H1 (cell line): ENCODE measurements at regions not wholly inside any gene's neighbourhood (a gene's known extent, or its start where the extent isn't known, plus 50 kb on each side); places are given as distances from the start of the nearest gene placed in this dataset.

Experiments
- BRCA1 ChIP-seq: IDR thresholded peaks from 2 replicates; pipeline ENCODE4 v1.6.1; 2012; ENCODE audit warnings: low read depth, low read length, improper control_type of control experiment
- CEBPB ChIP-seq: IDR thresholded peaks from 2 replicates; pipeline ENCODE4 v1.6.1; 2012; ENCODE audit warnings: low read depth, low read length
- CHD7 ChIP-seq: fragments of 300-600 bp; sonication (generic); IDR thresholded peaks from 2 replicates; pipeline ENCODE4 v1.7.1; 2012; ENCODE audit warnings: low read length, moderate library complexity, mild to moderate bottlenecking, inconsistent platforms; ENCODE audit not compliant: insufficient replicate concordance
- JUN ChIP-seq: IDR thresholded peaks from 2 replicates; pipeline ENCODE4 v1.6.1; 2011; ENCODE audit warnings: low read depth, mild to moderate bottlenecking, improper control_type of control experiment, low read length
- KDM4A ChIP-seq: IDR thresholded peaks from one replicate; pipeline ENCODE4 v1.7.1; 2012; ENCODE audit warnings: low read depth, mild to moderate bottlenecking, moderate library complexity, low read length, inconsistent platforms; ENCODE audit not compliant: severe bottlenecking
- RBBP5 ChIP-seq: IDR thresholded peaks from 2 replicates; pipeline ENCODE4 v1.7.1; 2012; ENCODE audit warnings: low read depth, mild to moderate bottlenecking, inconsistent platforms, low read length, moderate library complexity, borderline replicate concordance
- SP2 ChIP-seq: IDR thresholded peaks from 2 replicates; pipeline ENCODE4 v1.6.1; 2012; ENCODE audit warnings: mild to moderate bottlenecking, low read length, inconsistent platforms

- TF ChIP-seq RBBP5, result no peak
- TF ChIP-seq CHD7, result no peak
- no peak for TF ChIP-seq SP2
- no peak for TF ChIP-seq KDM4A
- TF ChIP-seq JUN, result no peak
- no peak for TF ChIP-seq CEBPB
- no peak for TF ChIP-seq BRCA1
These were observed 62.4 kb upstream of the EHBP1 start (continued) for GRCh38 chr2:62643100-62643471.
